ENCODE measurements at regions not wholly inside any gene's neighbourhood (a gene's known extent, or its start where the extent isn't known, plus 50 kb on each side); places are given as distances from the start of the nearest gene placed in this dataset.

DNA sequence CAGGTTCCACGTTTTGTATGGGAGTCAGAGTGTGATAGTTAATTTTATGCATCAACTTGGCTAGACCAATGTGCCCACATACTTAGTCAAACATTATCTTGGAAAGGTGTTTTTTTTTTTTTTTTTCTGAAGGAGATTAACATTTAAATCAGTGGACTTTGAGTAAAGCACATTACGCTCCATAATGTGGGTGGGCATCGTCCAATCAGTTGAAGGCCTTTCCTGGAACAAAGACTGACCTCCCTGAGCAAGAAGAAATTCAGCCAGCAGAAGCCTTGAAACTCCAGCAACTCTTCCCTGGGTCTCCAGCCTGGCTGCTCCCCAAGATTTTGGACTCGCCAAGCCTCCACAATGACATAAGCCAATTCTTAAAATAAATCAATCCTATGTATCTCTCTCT, 711.4 kb downstream of the MTRR start:
- no peak for DNase-seq

DNA sequence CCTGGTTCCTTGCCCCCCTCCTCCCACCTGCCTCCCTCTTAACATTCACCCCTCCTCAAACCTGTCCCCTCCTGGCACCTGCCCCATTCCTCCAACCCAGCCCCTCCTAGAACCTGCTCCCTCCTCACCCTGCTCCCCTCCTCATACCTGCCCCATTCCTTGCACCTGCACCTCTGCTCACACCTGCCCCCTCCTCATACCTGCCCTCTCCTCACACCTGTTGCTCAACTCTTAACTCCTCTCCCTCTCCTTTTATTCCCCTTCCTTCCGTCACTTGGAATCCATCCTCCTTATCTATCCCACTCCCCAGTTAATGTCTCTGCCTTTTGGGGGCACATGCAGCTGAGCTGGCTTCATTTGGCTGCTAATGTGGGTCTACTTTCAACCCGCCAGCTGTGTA, 712.1 kb downstream of the MTRR start:
- DNase-seq = no peak

DNA sequence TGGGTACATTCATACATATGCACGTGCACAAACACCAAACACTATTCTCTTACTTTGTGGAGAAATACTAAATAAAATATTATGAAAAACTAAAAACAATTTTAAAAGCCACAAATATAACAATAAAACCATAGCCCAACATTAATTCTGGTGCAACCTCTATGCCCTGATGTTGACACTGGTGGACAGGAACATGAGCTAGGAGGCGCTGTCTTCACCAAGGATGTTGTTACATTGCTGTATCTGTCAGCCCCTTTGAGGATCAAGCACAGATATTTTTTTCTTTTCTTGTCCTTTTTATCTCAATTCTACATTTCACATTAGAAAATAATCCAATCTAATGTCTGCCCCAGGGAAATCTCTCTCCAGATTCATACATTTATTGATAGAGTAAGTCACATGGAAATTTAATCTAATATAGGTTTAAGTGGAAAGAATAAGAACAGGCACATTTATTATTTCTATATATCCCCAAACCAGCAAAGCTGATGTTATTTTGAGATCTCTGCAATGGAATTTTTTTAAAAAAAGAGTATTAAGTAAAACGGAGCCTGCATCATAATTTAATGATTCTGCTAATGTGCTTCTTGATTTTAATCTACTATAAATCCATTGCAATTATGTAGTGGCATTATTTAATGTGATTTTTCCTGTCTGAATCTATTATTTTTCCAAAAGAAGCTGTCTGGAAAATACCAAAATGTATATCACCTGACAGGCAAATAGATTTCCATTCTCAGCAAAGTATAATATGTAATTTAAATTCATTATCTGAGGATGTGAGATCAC, 716.5 kb downstream of the MTRR start:
- no peak for DNase-seq

DNA sequence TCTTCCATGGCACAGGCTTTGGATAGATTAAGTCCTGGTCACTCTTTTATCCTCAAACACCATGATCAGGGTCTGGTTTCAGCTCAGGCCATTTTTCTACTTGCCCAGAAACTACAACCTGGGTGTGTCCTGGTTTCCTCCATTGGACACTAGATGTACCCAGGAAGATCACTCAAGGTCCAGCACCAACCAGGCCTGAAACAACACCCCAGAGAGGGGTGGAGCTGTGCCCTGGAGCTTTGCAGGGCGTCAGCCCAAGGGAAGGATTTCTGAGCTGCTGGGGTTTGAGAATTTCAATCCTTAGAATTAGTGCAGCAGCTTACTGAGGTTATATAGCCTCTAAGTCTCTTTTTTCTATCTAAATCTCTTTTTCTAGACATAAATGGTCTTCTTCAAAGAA, 722.0 kb downstream of the MTRR start:
- DNase-seq = no peak

DNA sequence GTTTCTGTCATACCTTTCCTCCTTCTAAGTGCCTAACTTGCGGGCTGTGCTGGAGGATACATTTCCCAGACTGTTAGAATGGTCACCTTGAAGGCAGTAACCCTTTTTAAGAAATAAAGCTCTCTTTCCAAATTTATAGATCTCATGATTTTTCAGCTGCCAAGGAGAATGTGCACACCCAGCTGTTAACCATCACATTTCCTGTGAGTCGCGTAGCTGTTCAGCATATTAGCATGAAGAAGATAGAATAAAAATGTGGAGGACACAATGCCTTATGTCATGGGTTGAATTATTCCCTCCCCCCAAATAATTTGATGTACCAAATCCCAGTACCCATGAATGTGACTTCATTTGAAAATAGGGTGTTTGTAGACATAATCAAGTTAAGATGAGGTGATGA, 729.4 kb downstream of the MTRR start:
- DNase-seq = no peak

DNA sequence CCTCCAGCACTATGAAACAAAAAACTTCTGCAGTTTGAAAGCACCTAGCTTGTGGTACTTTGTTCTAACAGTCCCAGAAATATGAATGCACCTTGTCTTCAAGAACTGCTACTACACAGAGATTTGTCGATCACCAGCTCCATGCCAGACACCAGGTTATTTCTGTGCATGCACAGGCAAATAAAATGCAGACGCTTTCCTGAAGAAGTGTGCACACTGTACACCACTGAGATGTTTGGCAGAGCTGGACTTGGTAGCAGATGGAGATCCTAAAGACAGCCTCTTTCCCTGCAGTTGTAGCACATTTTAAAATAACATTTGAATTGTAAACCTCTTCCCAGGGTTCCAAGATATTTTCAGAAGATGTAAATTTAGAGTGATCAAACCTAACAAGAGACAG, 730.0 kb downstream of the MTRR start:
- DNase-seq = no peak

DNA sequence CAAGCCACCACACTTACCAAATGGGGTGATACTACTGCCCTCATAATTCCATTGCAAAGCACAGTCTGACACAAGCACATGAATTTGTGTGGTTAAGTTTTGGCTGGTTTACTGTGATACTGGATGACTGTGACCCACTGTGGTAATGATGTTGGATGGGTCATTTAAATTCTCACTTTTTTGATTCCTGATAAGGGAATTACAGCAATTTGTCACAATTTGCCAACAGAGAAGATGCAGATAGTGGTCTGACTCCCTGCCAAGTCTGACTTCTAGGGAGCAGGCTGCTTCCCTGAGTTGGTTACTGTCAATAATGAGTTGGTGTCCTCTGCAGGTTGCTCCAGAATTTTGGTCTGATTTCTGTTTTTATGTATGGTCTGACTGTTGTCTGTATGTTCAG, 731.9 kb downstream of the MTRR start:
- no peak for DNase-seq

DNA sequence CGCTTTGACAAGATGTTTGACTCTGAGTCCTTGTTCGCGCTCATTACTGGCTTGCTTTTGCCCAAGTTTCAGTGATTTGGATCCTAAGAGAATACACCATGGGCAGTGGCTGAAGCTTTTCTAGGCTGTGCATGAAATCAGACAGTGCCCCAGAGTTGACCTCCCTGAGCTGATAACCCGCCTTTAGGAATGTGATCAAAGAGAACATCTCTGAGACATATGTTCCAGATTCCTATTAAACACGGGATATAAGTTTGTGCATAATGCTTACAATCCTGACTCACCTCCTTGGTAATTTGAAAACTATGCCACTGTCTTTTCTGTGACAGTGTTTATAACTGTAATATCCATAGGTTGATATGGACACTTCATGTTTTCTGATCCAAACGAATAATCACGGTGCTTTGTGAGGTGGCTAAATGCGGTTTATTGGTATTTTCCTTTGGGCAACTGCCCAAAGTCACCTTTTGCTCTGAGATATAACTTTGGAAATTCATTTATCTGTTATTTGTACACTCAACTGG, 732.9 kb downstream of the MTRR start:
- no peak for DNase-seq

DNA sequence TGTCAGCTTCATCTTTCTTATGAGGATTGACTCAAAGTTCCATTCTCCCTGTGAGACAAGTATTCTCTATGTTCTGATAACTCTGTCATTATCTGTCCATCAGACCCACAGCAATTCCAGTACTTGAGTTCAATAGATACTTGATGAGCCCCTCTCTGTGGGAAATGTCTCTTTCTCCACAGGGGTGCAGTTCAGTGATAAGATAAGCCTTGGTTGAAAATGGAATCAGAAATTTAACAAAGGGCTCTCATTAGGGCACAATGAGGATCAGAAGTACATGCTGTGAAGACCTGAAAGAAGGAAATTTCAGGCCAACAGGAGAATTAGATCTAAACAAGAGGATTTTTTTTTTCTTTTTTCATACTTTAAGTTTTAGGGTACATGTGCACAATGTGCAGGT, 737.3 kb downstream of the MTRR start:
- no peak for DNase-seq

DNA sequence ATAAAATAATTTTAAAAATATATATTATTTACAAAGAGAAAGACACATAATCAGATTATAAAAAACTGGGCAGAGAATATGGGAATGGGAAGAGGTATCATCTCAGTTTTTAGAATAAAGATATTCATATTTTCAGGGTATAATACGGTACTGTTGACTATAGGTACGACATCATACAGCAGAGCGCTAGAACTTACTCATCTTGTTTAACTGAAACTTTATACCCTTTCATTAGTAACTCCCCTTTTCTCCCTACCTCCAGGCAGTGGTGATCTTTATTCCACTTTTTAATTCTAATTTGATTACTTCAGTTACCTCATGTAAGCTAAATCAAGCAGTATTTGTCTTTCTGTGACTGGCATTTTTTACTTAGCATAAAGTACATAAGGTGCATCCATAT, 742.1 kb downstream of the MTRR start:
- no peak for DNase-seq

DNA sequence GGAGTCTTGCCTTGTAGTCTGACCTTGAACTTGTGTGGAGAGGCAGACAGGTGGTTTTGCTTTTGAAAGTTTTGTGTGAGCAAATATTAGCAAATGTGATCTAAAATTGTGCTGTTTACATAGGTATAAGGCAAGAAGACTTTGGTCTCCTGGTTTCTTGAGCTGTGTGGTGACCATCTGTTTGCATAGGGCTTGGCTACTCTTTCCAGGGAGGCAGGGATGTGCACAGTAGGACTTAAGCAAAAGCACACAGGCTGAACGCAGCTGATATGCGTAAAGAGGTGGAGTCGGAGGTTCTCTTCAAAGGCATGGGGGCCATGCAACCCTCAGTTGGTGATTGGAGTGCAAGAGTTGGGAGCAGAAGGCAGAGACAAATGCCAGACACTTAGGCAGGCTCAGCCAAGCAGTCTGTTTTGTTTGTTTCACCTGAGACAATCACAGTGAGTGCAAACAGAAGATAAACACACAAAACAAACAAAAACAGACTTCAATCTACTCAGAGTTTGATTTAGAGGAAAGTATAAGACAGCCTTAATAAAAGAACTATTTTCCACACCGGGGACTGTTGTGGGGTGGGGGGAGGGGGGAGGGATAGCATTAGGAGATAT, 744.2 kb downstream of the MTRR start:
- DNase-seq = no peak

DNA sequence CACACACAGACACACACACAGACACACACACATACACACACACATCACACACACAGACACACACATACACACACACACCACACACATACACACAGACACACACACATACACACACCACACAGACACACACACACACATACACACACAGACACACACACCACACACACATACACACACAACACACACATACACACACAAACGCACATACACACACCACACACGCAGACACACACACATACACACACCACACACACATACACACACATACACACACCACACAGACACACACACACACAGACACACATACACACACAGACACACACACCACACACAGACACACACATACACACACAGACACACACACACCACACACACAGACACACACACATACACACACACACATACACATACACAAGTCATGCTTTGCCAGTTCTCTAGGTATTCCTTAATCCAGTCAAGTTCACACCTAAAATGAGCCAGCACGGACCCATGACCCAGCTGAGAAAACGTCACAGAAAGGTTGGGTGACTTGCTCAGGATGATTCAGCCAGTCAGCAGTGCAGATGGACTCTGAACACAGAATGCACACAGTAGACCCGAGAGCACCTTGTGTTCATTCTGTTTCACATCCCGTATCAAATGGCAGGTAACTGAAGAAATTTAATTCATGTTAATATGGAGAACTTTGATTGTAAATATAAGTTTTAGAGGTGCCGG, 746.4 kb downstream of the MTRR start:
- no peak for DNase-seq

DNA sequence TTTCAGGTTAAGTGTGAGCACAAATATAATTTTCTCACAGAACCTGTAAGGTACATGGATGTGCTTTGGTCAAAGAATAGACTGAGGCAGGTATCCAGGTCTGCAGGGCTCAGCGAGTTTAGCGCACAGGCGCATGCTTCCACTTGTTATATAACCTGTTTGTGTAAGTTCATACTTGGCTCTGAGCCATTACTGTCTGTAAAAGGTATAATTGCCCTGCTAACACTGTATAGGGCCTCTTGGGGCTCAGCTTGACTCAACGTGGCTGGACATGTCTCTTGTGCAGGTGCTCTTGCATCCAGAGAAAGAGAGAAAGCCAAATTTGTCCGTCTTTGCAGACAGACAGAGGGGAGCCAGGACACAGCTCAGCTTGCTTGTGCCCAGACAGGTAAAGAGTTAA, 759.6 kb downstream of the MTRR start:
- no peak for DNase-seq

DNA sequence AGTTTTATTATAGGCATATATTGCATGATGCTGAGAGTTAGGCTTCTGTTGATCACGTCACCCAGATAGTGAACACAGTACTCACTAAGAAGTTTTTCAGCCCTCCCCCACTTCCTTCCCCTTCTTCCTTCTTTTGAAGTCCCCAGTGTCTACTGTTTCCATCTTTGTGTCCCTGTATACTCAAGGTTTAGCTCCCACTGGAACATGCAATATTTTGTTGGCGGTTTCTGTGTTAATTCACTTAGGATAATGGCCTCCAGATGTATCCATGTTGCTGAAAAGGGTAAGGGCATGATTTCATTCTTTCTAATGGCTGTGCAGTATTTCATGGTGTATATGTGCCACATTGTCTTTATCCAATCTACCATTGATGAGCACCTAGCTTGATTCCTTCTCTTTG, 764.3 kb downstream of the MTRR start:
- no peak for DNase-seq

DNA sequence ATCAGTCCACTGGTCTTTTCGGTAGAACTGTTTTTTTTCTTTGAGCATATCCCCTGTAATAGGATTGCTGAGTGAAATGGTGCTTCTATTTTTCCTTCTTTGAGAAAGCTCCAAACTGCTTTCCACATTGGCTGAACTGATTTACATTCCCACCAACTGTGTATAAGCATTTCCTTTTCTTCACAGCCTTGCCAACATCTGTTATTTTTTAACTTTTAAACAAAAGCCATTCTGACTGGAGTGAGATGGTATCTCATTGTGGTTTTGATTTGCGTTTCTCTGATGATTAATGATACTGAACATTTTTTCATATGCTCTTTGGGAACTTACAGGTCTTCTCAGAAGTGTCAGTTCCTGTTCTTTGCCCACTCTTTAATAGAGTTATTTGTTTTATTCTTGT, 764.7 kb downstream of the MTRR start:
- DNase-seq = no peak

DNA sequence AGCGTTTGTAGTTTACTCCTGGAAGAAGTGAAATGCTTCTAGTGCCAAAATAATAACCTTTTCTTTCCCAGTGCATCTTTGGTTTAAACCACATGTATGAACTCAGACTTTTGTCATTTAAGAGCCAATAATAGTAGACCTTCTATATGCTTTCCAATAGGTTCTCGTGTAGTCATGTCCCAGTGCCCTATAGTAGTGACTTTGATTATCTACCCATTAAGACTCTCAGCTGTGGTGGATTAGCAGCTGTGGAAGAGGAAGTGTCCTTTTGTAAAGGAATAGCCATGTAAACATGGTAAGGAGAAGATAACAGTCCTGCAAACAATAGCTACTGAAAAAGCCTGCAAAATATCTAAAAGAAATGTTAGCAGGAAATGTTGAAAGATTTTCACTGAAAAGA, 765.3 kb downstream of the MTRR start:
- no peak for DNase-seq

DNA sequence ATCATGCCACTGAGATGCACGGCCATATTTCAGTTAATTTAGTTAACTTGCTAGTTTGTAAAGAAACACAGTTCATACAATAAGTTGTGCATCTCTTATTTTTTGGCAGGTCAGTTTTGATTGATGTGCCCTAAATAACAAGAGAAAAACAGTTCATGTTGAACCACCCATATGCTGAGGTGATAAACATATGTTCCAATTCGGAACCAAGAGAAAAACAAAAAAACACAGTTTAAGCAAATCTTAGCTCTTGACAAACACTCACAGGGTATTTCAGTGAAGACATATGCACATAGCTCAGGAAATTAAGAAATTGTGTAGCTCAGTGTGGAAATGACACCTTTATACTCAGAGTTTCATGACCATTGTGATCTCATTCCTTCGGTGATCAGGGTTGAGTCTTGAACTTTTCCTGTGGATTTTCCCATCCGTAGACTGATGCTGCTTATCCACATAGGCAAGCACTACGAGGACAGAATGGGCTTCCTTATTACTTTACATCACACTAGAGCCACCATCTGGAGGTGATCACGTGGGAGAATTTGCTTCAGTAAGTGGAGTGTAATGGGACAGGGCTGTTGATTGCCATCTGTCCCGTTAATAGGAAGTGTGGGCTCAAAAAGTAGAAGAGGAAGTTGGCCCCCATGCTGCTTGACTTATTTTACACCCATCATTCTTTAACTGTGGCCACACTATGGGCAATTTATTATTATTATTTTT, 773.0 kb downstream of the MTRR start:
- no peak for DNase-seq

DNA sequence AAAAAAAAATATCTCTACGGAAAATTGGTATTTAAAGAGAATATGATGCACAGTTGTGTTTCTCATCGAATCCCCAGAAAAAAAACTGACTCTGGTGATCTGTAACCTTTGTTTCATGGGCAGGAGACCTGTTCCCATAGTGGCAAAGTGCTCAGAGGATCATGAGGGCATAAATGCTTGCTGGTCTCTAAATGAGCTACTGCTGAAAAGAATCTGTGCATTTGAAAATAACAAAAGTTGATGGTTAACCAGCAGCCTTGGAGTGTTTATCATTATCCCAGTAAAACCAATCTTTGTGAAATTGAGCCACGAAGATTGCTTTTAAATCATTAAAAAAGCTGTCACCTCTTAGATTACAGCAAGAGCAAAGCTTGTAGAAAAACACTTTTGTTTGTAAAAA, 775.4 kb downstream of the MTRR start:
- no peak for DNase-seq

DNA sequence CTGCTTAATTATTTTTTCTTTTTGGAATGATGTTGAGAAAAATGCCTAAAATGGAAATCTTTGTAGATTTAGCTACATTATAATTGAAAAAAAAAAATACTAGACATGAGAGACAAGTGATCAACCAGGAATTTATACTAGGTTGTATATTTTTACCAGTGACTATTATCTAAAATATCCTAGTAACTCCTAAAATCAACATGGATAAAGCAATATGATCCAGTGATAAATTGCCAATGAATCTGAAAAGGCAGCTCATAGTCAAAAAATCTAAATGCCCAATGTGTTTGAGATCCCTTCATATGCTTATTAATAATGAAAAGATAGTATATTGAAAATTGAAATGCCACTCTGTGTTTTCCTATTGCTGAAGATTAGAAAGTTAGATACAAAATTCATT, 778.2 kb downstream of the MTRR start:
- no peak for DNase-seq

DNA sequence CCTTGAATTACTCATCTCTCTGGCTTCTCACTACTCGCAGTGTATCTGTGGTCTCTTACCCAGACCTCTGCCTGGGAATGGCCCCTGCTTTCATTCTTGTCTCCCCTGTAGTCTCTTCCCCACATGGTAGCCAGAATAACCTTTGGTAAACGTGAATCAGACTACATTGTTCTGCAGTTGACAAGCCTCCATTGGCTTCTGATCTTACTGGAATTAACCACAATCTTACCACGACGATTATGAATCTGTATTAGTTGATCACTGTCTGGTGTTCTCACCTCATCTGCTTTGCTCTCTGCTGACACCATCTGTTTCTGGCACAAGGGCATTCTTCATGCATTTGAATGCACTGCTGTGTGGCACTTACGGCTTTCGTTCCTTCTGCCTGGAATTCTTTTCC, 781.2 kb downstream of the MTRR start:
- DNase-seq = no peak

DNA sequence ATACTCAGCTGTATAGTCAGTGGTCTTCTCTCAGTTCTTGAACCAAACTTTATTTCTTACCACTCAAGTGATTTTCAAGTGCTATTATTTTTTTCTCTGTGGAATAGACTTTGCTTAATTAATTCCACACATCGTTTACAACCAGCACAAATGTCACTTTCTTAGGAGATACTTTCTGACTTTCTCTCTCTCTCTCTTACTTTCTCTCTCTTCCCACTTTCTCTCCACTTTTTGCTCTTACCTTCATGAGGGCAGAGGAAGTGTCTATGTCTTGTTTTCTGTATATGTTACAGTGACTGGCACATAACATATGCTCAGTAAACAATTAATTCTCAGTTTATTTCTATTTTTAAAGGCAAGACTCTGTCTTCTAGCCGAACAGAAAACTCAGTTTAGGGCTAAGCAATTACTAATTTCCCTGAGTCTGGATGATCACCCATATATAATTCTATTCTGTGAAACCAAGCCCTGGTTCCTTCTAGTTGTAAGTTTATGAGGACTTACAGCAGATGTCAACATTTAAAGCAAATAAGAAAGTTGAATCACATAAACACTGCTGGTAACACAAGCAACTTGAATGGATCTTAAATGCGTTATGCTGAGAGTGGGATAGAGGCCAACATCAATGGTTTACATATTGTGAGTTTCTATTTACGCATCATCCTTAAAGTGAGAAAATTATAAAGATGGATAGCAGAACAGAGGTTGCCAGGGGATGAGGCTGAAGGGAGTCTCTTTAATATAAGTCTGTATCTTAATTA, 791.4 kb downstream of the MTRR start:
- no peak for DNase-seq

DNA sequence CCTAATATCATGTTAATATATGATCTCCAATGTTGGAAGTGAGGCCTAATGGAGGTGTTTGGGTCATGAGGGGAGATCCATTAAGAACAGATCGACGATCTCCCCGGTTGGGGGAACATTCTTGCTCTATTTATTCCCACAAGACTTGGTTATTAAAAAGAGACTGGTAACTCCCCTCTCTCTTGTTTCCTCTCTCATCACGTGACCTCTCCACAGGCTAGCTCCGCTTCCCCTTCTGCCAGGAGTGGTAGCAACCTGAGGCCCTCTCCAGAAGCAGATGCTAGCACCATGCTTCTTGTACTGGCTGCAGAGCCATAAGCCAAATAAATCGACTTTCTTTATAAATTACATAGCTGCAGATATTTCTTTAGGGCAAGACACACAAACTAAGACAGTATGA, 794.4 kb downstream of the MTRR start:
- no peak for DNase-seq

DNA sequence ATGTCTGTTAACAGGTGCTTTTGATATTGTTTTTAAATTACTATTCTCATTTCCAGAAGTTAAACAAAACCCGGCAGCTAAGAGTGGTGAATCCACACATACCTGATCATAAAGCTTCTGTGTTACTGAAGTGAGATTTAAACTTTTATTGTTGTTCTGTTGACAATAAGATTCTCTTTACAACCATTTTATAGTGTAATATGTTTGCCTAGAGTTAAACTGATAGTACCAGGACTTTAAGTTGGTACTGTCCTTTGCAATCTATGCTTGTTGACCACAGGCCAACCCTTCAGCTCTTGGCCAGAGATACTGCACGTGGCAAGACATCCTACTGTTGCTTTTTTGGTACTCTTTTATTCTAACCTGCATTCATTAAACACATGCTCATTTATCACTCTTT, 806.2 kb downstream of the MTRR start:
- no peak for DNase-seq
